ENCODE measurements at regions not wholly inside any gene's neighbourhood (a gene's known extent, or its start where the extent isn't known, plus 50 kb on each side); places are given as distances from the start of the nearest gene placed in this dataset.
A peak's percentile ranks its signal among the peaks of the same experiment; 100 is the strongest.

GRCh38 chr11:129657866-129658525 is 157.7 kb upstream of the TMEM45B start:
- Mint-ChIP-seq H3K9me3 (peaks cover 58% of the 10 kb centered on the region), H3K27ac (no peak overlapping the region), H3K4me3 (no peak overlapping the region), H3K36me3 (peaks cover 24% of the 10 kb centered on the region), H3K4me1 (peaks cover 16% of the 10 kb centered on the region), H3K27me3 (ENCODE audit: low read depth) (no peaks in the 10 kb centered on the region)
- no peak for TF ChIP-seq CTCF (IDR thresholded peaks at IDR 0.05; ENCODE audit: unreplicated experiment)
- DNase-seq (ENCODE audit: low spot score in 2 of 2, unreplicated experiment in 2 of 2), result no peak

- TF ChIP-seq CTCF (IDR thresholded peaks at IDR 0.05; ENCODE audit: unreplicated experiment), result no peak
- no peak for DNase-seq (ENCODE audit: low spot score in 2 of 2, unreplicated experiment in 2 of 2)
- Mint-ChIP-seq H3K27me3 (ENCODE audit: low read depth) (no peaks in the 10 kb centered on the region), H3K4me1 (peaks cover 16% of the 10 kb centered on the region), H3K4me3 (no peak overlapping the region), H3K36me3 (peaks cover 25% of the 10 kb centered on the region), H3K27ac (no peak overlapping the region), H3K9me3 (peaks cover 60% of the 10 kb centered on the region)
These were observed 157.2 kb upstream of the TMEM45B start for GRCh38 chr11:129658526-129658867.

GRCh38 chr11:129680907-129681306 is 134.7 kb upstream of the TMEM45B start:
- peaks cover 2% of the 10 kb centered on the region for H3K36me3 Mint-ChIP-seq
- H3K4me1 Mint-ChIP-seq, result no peaks in the 10 kb centered on the region
- DNase-seq (ENCODE audit: low spot score in 2 of 2, unreplicated experiment in 2 of 2), result no peak
- peaks cover 14% of the 10 kb centered on the region for H3K9me3 Mint-ChIP-seq
- H3K4me3 Mint-ChIP-seq, result no peak overlapping the region
- peaks cover 3% of the 10 kb centered on the region for H3K27me3 Mint-ChIP-seq (ENCODE audit: low read depth)
- peak overlapping the region; percentile 37 for H3K27ac Mint-ChIP-seq
- TF ChIP-seq CTCF (IDR thresholded peaks at IDR 0.05; ENCODE audit: unreplicated experiment), result no peak

- Mint-ChIP-seq H3K9me3 (peaks cover 21% of the 10 kb centered on the region), H3K27ac (no peak overlapping the region), H3K36me3 (peaks cover 2% of the 10 kb centered on the region), H3K4me3 (no peak overlapping the region), H3K4me1 (no peaks in the 10 kb centered on the region), H3K27me3 (ENCODE audit: low read depth) (peaks cover 2% of the 10 kb centered on the region)
- no peak for DNase-seq (ENCODE audit: low spot score in 2 of 2, unreplicated experiment in 2 of 2)
- TF ChIP-seq CTCF (IDR thresholded peaks at IDR 0.05; ENCODE audit: unreplicated experiment), result no peak
These were observed 134.1 kb upstream of the TMEM45B start for GRCh38 chr11:129681344-129682114.

GRCh38 chr11:129686269-129686668 is 129.4 kb upstream of the TMEM45B start:
- Mint-ChIP-seq H3K9me3 (peaks cover 20% of the 10 kb centered on the region), H3K4me1 (no peaks in the 10 kb centered on the region), H3K27ac (no peak overlapping the region), H3K36me3 (peaks cover 2% of the 10 kb centered on the region), H3K4me3 (no peak overlapping the region), H3K27me3 (ENCODE audit: low read depth) (no peaks in the 10 kb centered on the region)
- no peak for DNase-seq (ENCODE audit: low spot score in 2 of 2, unreplicated experiment in 2 of 2)
- TF ChIP-seq CTCF (IDR thresholded peaks at IDR 0.05; ENCODE audit: unreplicated experiment), result no peak
